ENCODE measurements at regions not wholly inside any gene's neighbourhood (a gene's known extent, or its start where the extent isn't known, plus 50 kb on each side); places are given as distances from the start of the nearest gene placed in this dataset.

DNA sequence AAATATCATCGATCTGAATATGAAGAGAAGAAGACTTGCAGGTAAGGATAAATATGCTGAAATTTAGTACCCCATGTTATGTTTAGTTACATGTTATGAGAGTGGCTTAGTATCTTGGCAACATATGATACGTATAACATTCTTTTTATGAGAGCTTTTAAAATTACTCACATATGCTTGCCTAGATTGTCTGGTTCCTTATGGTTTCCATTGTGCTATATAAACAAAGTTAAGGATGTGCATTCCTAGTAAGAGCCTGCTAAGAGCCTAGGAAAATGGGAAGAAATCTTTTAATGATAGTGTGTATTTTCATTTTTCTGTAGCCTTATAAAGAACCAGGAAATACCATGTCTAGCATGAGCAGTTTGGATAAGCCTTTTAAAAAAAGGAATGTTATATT, 112.0 kb upstream of the KCNN2 start:
- Mint-ChIP-seq H3K4me1 (ENCODE audit: low read depth, unreplicated experiment) (no peaks in the 10 kb centered on the region), H3K36me3 (ENCODE audit: insufficient read depth, unreplicated experiment) (no peaks in the 10 kb centered on the region), H3K27me3 (ENCODE audit: insufficient read depth, unreplicated experiment) (no peaks in the 10 kb centered on the region), H3K9me3 (ENCODE audit: unreplicated experiment) (no peaks in the 10 kb centered on the region), H3K27ac (ENCODE audit: unreplicated experiment) (no peak overlapping the region), H3K4me3 (ENCODE audit: unreplicated experiment) (no peak overlapping the region)
- BruUV-seq (replicated peaks), result no TSS peak
- ChIA-PET CTCF (no interaction called here), POLR2A (no interaction called here)
- Histone ChIP-seq H3K9me3 (no peaks in the 10 kb centered on the region), H3K36me3 (ENCODE audit: control insufficient read depth, insufficient read depth, low read length) (no peaks in the 10 kb centered on the region), H3K27me3 (replicated peaks; ENCODE audit: control insufficient read depth, insufficient read depth, low read length) (no peaks in the 10 kb centered on the region), H3K4me1 (peaks cover 11% of the 10 kb centered on the region), H3K4me3 (ENCODE audit: low read depth, low read length) (no peak overlapping the region)
- intact Hi-C loops (cut with micrococcal nuclease; ENCODE audit: unreplicated experiment), result no loop called here
- TF ChIP-seq CTCF (IDR thresholded peaks at IDR 0.05; ENCODE audit: insufficient read depth in 1 of 2, low read depth in 1 of 2, low read length in 1 of 2, severe bottlenecking in 1 of 2, unreplicated experiment in 1 of 2), result no peak
- no peak for DNase-seq

DNA sequence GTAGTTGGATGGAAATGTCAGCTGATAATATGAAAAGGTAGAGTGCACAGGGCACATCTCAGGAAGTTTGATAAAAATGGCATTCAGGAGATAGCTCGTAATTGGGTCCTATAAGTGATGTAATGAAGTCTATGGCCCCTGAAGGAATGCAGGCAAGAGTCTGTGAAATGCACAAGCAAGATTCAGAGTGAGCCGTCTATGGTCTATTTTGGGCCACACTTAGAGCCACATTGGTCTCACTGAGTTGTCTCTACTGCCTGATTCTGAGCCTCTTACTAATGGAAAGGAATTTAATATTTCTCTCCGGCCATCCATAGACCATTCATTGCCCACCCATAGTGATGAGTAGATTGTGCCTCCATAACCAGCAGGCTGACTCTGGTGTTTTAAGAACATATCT, 111.3 kb upstream of the KCNN2 start:
- Mint-ChIP-seq H3K27ac (ENCODE audit: unreplicated experiment) (no peak overlapping the region), H3K4me1 (ENCODE audit: low read depth, unreplicated experiment) (no peaks in the 10 kb centered on the region), H3K36me3 (ENCODE audit: insufficient read depth, unreplicated experiment) (no peaks in the 10 kb centered on the region), H3K9me3 (ENCODE audit: unreplicated experiment) (no peaks in the 10 kb centered on the region), H3K4me3 (ENCODE audit: unreplicated experiment) (no peak overlapping the region), H3K27me3 (ENCODE audit: insufficient read depth, unreplicated experiment) (no peaks in the 10 kb centered on the region)
- Histone ChIP-seq H3K4me1 (peaks cover 14% of the 10 kb centered on the region), H3K27me3 (replicated peaks; ENCODE audit: control insufficient read depth, insufficient read depth, low read length) (no peaks in the 10 kb centered on the region), H3K9me3 (no peaks in the 10 kb centered on the region), H3K36me3 (ENCODE audit: control insufficient read depth, insufficient read depth, low read length) (no peaks in the 10 kb centered on the region), H3K4me3 (ENCODE audit: low read depth, low read length) (no peak overlapping the region)
- POLR2A ChIA-PET, result no interaction called here
- no peak for DNase-seq
- no peak for TF ChIP-seq CTCF (IDR thresholded peaks at IDR 0.05; ENCODE audit: insufficient read depth in 1 of 2, low read depth in 1 of 2, low read length in 1 of 2, severe bottlenecking in 1 of 2, unreplicated experiment in 1 of 2)
- intact Hi-C loops (cut with micrococcal nuclease; ENCODE audit: unreplicated experiment), result no loop called here
- BruUV-seq (replicated peaks), result no TSS peak
- CTCF ChIA-PET, result no interaction called here

DNA sequence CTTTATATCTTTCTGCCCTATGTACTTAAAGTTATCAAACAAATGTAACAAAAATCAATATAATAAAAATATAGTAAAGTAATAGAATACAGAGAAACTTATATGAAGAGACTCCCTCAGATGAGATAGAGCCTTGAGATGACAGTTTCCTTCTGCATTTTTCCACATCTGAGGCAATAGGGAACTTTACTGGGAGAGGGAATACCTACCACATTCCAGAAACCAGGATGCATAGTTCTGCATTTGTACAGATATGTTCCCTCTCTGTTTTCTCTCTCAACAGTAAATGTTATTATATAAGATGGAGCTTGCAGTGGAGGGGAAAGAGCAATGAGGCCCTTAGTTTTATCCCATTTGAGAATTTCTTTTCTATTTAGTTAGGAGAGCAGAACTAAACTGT, 109.6 kb upstream of the KCNN2 start:
- H3K4me1 Mint-ChIP-seq (ENCODE audit: low read depth, unreplicated experiment), result no peaks in the 10 kb centered on the region

More for the DNA sequence above, 109.6 kb upstream of the KCNN2 start:
- no peaks in the 10 kb centered on the region for H3K36me3 ChIP-seq (ENCODE audit: control insufficient read depth, insufficient read depth, low read length)
- TF ChIP-seq CTCF (IDR thresholded peaks at IDR 0.05; ENCODE audit: insufficient read depth in 1 of 2, low read depth in 1 of 2, low read length in 1 of 2, severe bottlenecking in 1 of 2, unreplicated experiment in 1 of 2), result no peak
- no peaks in the 10 kb centered on the region for H3K36me3 Mint-ChIP-seq (ENCODE audit: insufficient read depth, unreplicated experiment)
- intact Hi-C loops (cut with micrococcal nuclease; ENCODE audit: unreplicated experiment), result no loop called here
- H3K27ac Mint-ChIP-seq (ENCODE audit: unreplicated experiment), result no peak overlapping the region
- no peaks in the 10 kb centered on the region for H3K9me3 ChIP-seq
- CTCF ChIA-PET, result no interaction called here
- H3K9me3 Mint-ChIP-seq (ENCODE audit: unreplicated experiment), result no peaks in the 10 kb centered on the region
- H3K27me3 ChIP-seq (replicated peaks; ENCODE audit: control insufficient read depth, insufficient read depth, low read length), result no peaks in the 10 kb centered on the region
- no peak for DNase-seq
- H3K4me1 ChIP-seq, result peaks cover 14% of the 10 kb centered on the region
- H3K27me3 Mint-ChIP-seq (ENCODE audit: insufficient read depth, unreplicated experiment), result no peaks in the 10 kb centered on the region
- BruUV-seq (replicated peaks), result no TSS peak
- H3K4me3 ChIP-seq (ENCODE audit: low read depth, low read length), result no peak overlapping the region
- POLR2A ChIA-PET, result no interaction called here
- no peak overlapping the region for H3K4me3 Mint-ChIP-seq (ENCODE audit: unreplicated experiment)
